Stomach (tissue), 4 donors: ENCODE measurements at regions not wholly inside any gene's neighbourhood (a gene's known extent, or its start where the extent isn't known, plus 50 kb on each side); places are given as distances from the start of the nearest gene placed in this dataset.

Source experiments
- CTCF ChIP-seq, 7 experiments: fragments of 450-650 bp in 4 of 7; fragments of 200-600 bp in 3 of 7; sonication (generic) in 3 of 7; IDR thresholded peaks; one replicate each; pipeline ENCODE4 v1.5.1; 2016 to 2019; ENCODE audit warnings: antibody characterized with exemption in 7 of 7, control low read depth in 2 of 7, mild to moderate bottlenecking in 1 of 7
- EP300 ChIP-seq: sonication (generic); formaldehyde crosslinking; IDR thresholded peaks from one replicate; pipeline ENCODE4 v1.6.1; 2017; ENCODE audit warnings: antibody characterized with exemption
- POLR2AphosphoS5 ChIP-seq, 3 donors: sonication (generic); formaldehyde crosslinking; IDR thresholded peaks; one replicate each; pipeline ENCODE4 v1.6.1; 2016; ENCODE audit warnings: antibody characterized with exemption in 3 of 3

DNA sequence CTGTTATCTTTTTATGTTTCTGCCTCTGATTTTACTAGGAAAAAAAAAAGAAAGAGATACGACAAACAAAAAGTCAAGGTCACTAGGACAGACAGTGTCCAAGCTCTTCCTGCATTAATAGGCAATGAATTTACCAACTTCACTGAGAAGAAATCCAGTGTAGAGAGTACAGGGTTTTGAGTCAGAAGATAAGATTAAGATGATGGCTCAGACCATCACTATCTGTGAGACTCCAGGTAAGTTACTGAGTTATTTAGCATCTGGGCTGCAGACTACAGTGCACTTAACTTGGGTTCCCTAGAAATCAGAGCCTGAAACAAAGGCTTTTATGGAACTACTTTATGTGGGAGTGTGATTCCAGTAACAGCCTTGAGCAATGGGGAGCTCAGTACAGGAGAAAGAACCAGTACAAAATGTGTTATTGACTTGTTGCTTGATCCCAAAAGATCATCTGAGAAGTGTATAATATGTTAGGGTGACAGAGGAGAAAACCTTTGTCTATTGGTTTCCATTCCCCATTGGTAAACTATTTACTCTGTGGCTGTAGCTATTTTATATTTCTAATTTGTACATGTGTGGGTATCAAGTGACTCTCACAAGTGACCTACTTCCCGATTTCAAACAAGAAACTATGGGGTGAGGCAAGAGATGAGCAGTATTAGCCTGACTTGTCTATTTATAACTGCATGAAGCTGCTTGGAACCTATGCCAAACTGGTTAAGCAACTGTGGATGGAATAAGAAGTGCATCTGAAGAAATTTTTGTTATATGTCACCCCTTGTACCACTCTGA is 395.8 kb downstream of the RAB38 start:
- TF ChIP-seq CTCF (IDR thresholded peaks at IDR 0.05), result no peak
- no peak for TF ChIP-seq EP300
- no peak for TF ChIP-seq POLR2AphosphoS5 (IDR thresholded peaks at IDR 0.05)
